Gastroesophageal sphincter (tissue), 4 donors: ENCODE measurements at regions not wholly inside any gene's neighbourhood (a gene's known extent, or its start where the extent isn't known, plus 50 kb on each side); places are given as distances from the start of the nearest gene placed in this dataset.

Experiments used
- ATAC-seq: fragments of 150-250 bp; one replicate; pipeline ENCODE4 v1.9.1; 2016; ENCODE audit warnings: mild to moderate bottlenecking, moderate library complexity
- H3K27ac ChIP-seq, 4 donors: fragments of 200-600 bp; sonication (generic) in 3 of 4; 1 replicate in 3 of 4; 2 replicates in 1 of 4; pipeline ENCODE4 v1.5.1; 2016 to 2019
- H3K27me3 ChIP-seq: fragments of 200-600 bp; sonication (generic); one replicate; pipeline ENCODE4 v1.5.1; 2019
- H3K36me3 ChIP-seq, 2 donors: fragments of 200-600 bp; sonication (generic); one replicate each; pipeline ENCODE4 v1.5.1; 2019; ENCODE audit warnings: control low read depth in 1 of 2
- H3K4me1 ChIP-seq, 3 donors: fragments of 200-600 bp; sonication (generic); 1 replicate in 2 of 3; 2 replicates in 1 of 3; pipeline ENCODE4 v1.5.1; 2016 to 2019; ENCODE audit warnings: control low read depth in 2 of 3
- H3K4me3 ChIP-seq, 2 donors: fragments of 200-600 bp; sonication (generic); one replicate each; pipeline ENCODE4 v1.5.1; 2019; ENCODE audit warnings: mild to moderate bottlenecking in 1 of 2, moderate library complexity in 1 of 2
- H3K9me3 ChIP-seq, 3 donors: fragments of 200-600 bp; sonication (generic); one replicate each; pipeline ENCODE4 v1.5.1; 2017 to 2019; ENCODE audit warnings: control low read depth in 2 of 3
- CTCF ChIP-seq, 4 experiments: fragments of 200-600 bp in 2 of 4; fragments of 450-650 bp in 2 of 4; sonication (generic) in 1 of 4; IDR thresholded peaks; one replicate each; pipeline ENCODE4 v1.5.1; 2017 to 2019; ENCODE audit warnings: antibody characterized with exemption in 4 of 4, mild to moderate bottlenecking in 2 of 4, moderate library complexity in 2 of 4
- EP300 ChIP-seq: sonication (generic); formaldehyde crosslinking; IDR thresholded peaks from one replicate; pipeline ENCODE4 v1.6.1; 2017; ENCODE audit warnings: antibody characterized with exemption, mild to moderate bottlenecking
- POLR2A ChIP-seq, 2 donors: fragments of 450-650 bp; IDR thresholded peaks; one replicate each; pipeline ENCODE4 v1.6.1; 2017; ENCODE audit warnings: antibody characterized with exemption in 2 of 2, mild to moderate bottlenecking in 2 of 2, moderate library complexity in 1 of 2
- POLR2AphosphoS5 ChIP-seq: sonication (generic); formaldehyde crosslinking; IDR thresholded peaks from one replicate; pipeline ENCODE4 v1.6.1; 2017; ENCODE audit warnings: antibody characterized with exemption
- WGBS, 2 donors: methylation state at CpG; one replicate each; pipeline ENCODE4 v1.1.5; 2018; ENCODE audit warnings: low coverage in 1 of 2; 5-methylcytosine and 5-hydroxymethylcytosine counted together

- Histone ChIP-seq H3K27me3 (peaks cover 47% of the 10 kb centered on the region), H3K36me3 (no peaks in the 10 kb centered on the region), H3K4me1 (no peaks in the 10 kb centered on the region), H3K9me3 (peaks cover 0 to 12% (median 0%) of the 10 kb centered on the region in 3 donors), H3K27ac (peak overlapping the region in 1 of 4 donors; percentile 29), H3K4me3 (no peak overlapping the region)
- WGBS, 2 donors: no CpG with 5 or more reads among the region's 14 CpGs
- no peak for ATAC-seq
- TF ChIP-seq CTCF (IDR thresholded peaks at IDR 0.05): no peak
Observed at GRCh38 chr2:240340361-240340761, 95.1 kb upstream of the GPC1 start.

GRCh38 chr2:240341064-240341463, 94.4 kb upstream of the GPC1 start:
- H3K27ac ChIP-seq: no peak overlapping the region
- no peak overlapping the region for H3K4me3 ChIP-seq
- peaks cover 0 to 19% (median 0%) of the 10 kb centered on the region in 3 donors for H3K9me3 ChIP-seq
- ATAC-seq: no peak
- H3K27me3 ChIP-seq: peaks cover 41% of the 10 kb centered on the region
- TF ChIP-seq EP300: no peak
- TF ChIP-seq POLR2AphosphoS5: no peak
- no peak for TF ChIP-seq CTCF (IDR thresholded peaks at IDR 0.05)
- no peak for TF ChIP-seq POLR2A (IDR thresholded peaks at IDR 0.05)
- no peaks in the 10 kb centered on the region for H3K4me1 ChIP-seq
- no peaks in the 10 kb centered on the region for H3K36me3 ChIP-seq
- WGBS, 2 donors: 33% methylated on average over 2 of the region's 9 CpGs; no CpG with 5 or more reads in 1 of the 2 donors

GRCh38 chr2:240343548-240343947, 91.9 kb upstream of the GPC1 start:
- Histone ChIP-seq H3K36me3 (no peaks in the 10 kb centered on the region), H3K27me3 (peaks cover 32% of the 10 kb centered on the region), H3K4me1 (no peaks in the 10 kb centered on the region), H3K4me3 (no peak overlapping the region), H3K27ac (no peak overlapping the region), H3K9me3 (peaks cover 0 to 20% (median 0%) of the 10 kb centered on the region in 3 donors)
- no peak for TF ChIP-seq CTCF (IDR thresholded peaks at IDR 0.05)
- TF ChIP-seq POLR2A (IDR thresholded peaks at IDR 0.05): no peak
- no peak for TF ChIP-seq EP300
- no peak for TF ChIP-seq POLR2AphosphoS5
- WGBS, 2 donors: 36 to 71% methylated on average over 1 of the region's 1 CpG
- ATAC-seq: no peak

- Histone ChIP-seq H3K4me3 (no peak overlapping the region), H3K27ac (no peak overlapping the region), H3K9me3 (peaks cover 0 to 20% (median 0%) of the 10 kb centered on the region in 3 donors), H3K36me3 (no peaks in the 10 kb centered on the region), H3K4me1 (no peaks in the 10 kb centered on the region), H3K27me3 (peaks cover 24% of the 10 kb centered on the region)
- 88 to 89% methylated on average over 2 of the region's 4 CpGs for WGBS, 2 donors
- ATAC-seq: no peak
- no peak for TF ChIP-seq EP300
- TF ChIP-seq POLR2AphosphoS5: no peak
- TF ChIP-seq POLR2A (IDR thresholded peaks at IDR 0.05): no peak
- TF ChIP-seq CTCF (IDR thresholded peaks at IDR 0.05): no peak
Observed at GRCh38 chr2:240344904-240345303, 90.6 kb upstream of the GPC1 start.

GRCh38 chr2:240346015-240346752, 89.3 kb upstream of the GPC1 start:
- Histone ChIP-seq H3K36me3 (no peaks in the 10 kb centered on the region), H3K9me3 (peaks cover 0 to 20% (median 0%) of the 10 kb centered on the region in 3 donors), H3K4me3 (no peak overlapping the region), H3K4me1 (no peaks in the 10 kb centered on the region), H3K27me3 (peaks cover 15% of the 10 kb centered on the region), H3K27ac (no peak overlapping the region)
- WGBS, 2 donors: 93 to 100% methylated on average over 2 to 4 of the region's 16 CpGs
- TF ChIP-seq POLR2A (IDR thresholded peaks at IDR 0.05) (no peak), CTCF (IDR thresholded peaks at IDR 0.05) (no peak), POLR2AphosphoS5 (no peak), EP300 (no peak)
- ATAC-seq: no peak
